SK-N-SH (cell line): ENCODE measurements at regions not wholly inside any gene's neighbourhood (a gene's known extent, or its start where the extent isn't known, plus 50 kb on each side); places are given as distances from the start of the nearest gene placed in this dataset.

ENCODE experiments used
- CTCF ChIA-PET: fragments of 300-600, 350-600 bp; formaldehyde crosslinking; extraction: SDS; loops from one replicate; lab custom pipeline; 2021; lab: Yijun Ruan, JAX
- POLR2A ChIA-PET: fragments of 350-600 bp; sonication (Branson Sonifier 250); formaldehyde crosslinking; extraction: SDS; loops from one replicate; lab custom pipeline; 2020; ENCODE audit warnings: antibody characterized with exemption, inconsistent platforms; lab: Yijun Ruan, JAX
- DNase-seq: peaks from one replicate; pipeline ENCODE4 v3.0.0; 2012
- H2AFZ ChIP-seq: fragments of 200-600 bp; sonication (generic); 2 replicates; pipeline ENCODE4 v1.8.1; 2016; ENCODE audit warnings: antibody characterized with exemption, mild to moderate bottlenecking, low read depth
- H3F3A ChIP-seq: fragments of 200-600 bp; sonication (generic); replicated peaks from 2 replicates; pipeline ENCODE3; 2016; ENCODE audit warnings: antibody characterized with exemption, mild to moderate bottlenecking; ENCODE audit not compliant: insufficient read depth
- H3K27ac ChIP-seq, 2 experiments: fragments of 200-500 bp in 1 of 2; fragments of 200-600 bp in 1 of 2; sonication (Bioruptor generic) in 1 of 2; sonication (generic), shearing (Covaris generic) in 1 of 2; 2 replicates each; pipeline versions ENCODE4 v1.5.1 to v1.6.1; 2014 to 2016; ENCODE audit warnings: low read depth in 2 of 2, inconsistent platforms in 1 of 2, low read length in 1 of 2, mild to moderate bottlenecking in 1 of 2, mixed read lengths in 1 of 2
- H3K27me3 ChIP-seq: fragments of 200-600 bp; sonication (generic), shearing (Covaris generic); 2 replicates; pipeline ENCODE4 v1.6.1; 2016; ENCODE audit warnings: mixed run types; ENCODE audit not compliant: insufficient read depth
- H3K36me3 ChIP-seq, 2 experiments: fragments of 200-500 bp in 1 of 2; fragments of 200-600 bp in 1 of 2; sonication (Bioruptor generic) in 1 of 2; sonication (generic) in 1 of 2; replicated peaks in 1 of 2; 2 replicates each; pipeline versions ENCODE3 to v1.5.1; 2014 to 2016; ENCODE audit warnings: low read length in 1 of 2, mild to moderate bottlenecking in 1 of 2; ENCODE audit not compliant: insufficient read depth in 2 of 2, control insufficient read depth in 1 of 2
- H3K4me1 ChIP-seq, 2 experiments: fragments of 200-500 bp in 1 of 2; fragments of 200-600 bp in 1 of 2; sonication (Bioruptor generic) in 1 of 2; sonication (generic), shearing (Covaris generic) in 1 of 2; 2 replicates each; pipeline versions ENCODE4 v1.5.1 to v1.6.1; 2014 to 2016; ENCODE audit warnings: low read depth in 1 of 2, low read length in 1 of 2, mixed run types in 1 of 2; ENCODE audit not compliant: insufficient read depth in 2 of 2, control insufficient read depth in 1 of 2
- H3K4me2 ChIP-seq: fragments of 200-600 bp; sonication (generic), shearing (Covaris generic); 2 replicates; pipeline ENCODE4 v1.6.1; 2017; ENCODE audit warnings: mixed run types
- H3K4me3 ChIP-seq, 2 experiments: fragments of 200-500 bp in 1 of 2; fragments of 200-600 bp in 1 of 2; sonication (Bioruptor generic) in 1 of 2; sonication (generic), shearing (Covaris generic) in 1 of 2; 2 replicates each; pipeline versions ENCODE4 v1.5.1 to v1.8.1; 2014 to 2016; ENCODE audit warnings: low read depth in 2 of 2, inconsistent platforms in 1 of 2, low read length in 1 of 2, mild to moderate bottlenecking in 1 of 2, mixed read lengths in 1 of 2, moderate library complexity in 1 of 2
- H3K79me2 ChIP-seq: fragments of 200-600 bp; sonication (generic); 2 replicates; pipeline ENCODE4 v1.8.1; 2017; ENCODE audit warnings: mild to moderate bottlenecking; ENCODE audit not compliant: insufficient read depth
- H3K9ac ChIP-seq: fragments of 200-600 bp; sonication (generic); 2 replicates; pipeline ENCODE4 v1.6.1; 2017; ENCODE audit warnings: mixed run types
- H3K9me2 ChIP-seq: fragments of 200-600 bp; sonication (generic); 2 replicates; pipeline ENCODE4 v1.6.1; 2017; ENCODE audit warnings: mixed run types
- H3K9me3 ChIP-seq: fragments of 200-600 bp; sonication (generic); 2 replicates; pipeline ENCODE4 v1.6.1; 2017; ENCODE audit warnings: mixed run types, mild to moderate bottlenecking, moderate library complexity
- H4K20me1 ChIP-seq: fragments of 200-600 bp; sonication (generic); 2 replicates; pipeline ENCODE4 v1.6.1; 2017; ENCODE audit warnings: mild to moderate bottlenecking, mixed run types; ENCODE audit not compliant: insufficient read depth
- EP300 ChIP-seq, 2 experiments: IDR thresholded peaks; 2 replicates each; pipeline versions ENCODE4 v1.4.0 to v1.6.1; 2012; ENCODE audit warnings: borderline replicate concordance in 1 of 2, low read depth in 1 of 2, low read length in 1 of 2
- FOXJ3 ChIP-seq: sonication (generic); formaldehyde crosslinking; IDR thresholded peaks from 2 replicates; pipeline ENCODE4 v1.5.1; 2020; ENCODE audit warnings: mild to moderate bottlenecking, missing genetic modification reagents
- FOXM1 ChIP-seq: IDR thresholded peaks from 2 replicates; pipeline ENCODE4 v1.4.0; 2012; ENCODE audit warnings: low read depth, mild to moderate bottlenecking
- GABPA ChIP-seq: IDR thresholded peaks from 2 replicates; pipeline ENCODE4 v1.4.0; 2012; ENCODE audit warnings: low read depth, mild to moderate bottlenecking
- GATA2 ChIP-seq: sonication (generic); formaldehyde crosslinking; IDR thresholded peaks from 2 replicates; pipeline ENCODE4 v1.5.0; 2020; ENCODE audit warnings: mild to moderate bottlenecking, missing genetic modification reagents
- JUND ChIP-seq: IDR thresholded peaks from 2 replicates; pipeline ENCODE4 v1.4.0; 2012
- MAX ChIP-seq: IDR thresholded peaks from 2 replicates; pipeline ENCODE4 v1.4.0; 2012; ENCODE audit warnings: low read depth
- RAD21 ChIP-seq: IDR thresholded peaks from 2 replicates; pipeline ENCODE4 v1.6.1; 2012; ENCODE audit warnings: mild to moderate bottlenecking, low read length
- RCOR1 ChIP-seq: fragments of 150-350 bp; IDR thresholded peaks from 2 replicates; pipeline ENCODE4 v1.6.1; 2017; ENCODE audit warnings: antibody characterized with exemption, low read length
- REST ChIP-seq: IDR thresholded peaks from 2 replicates; pipeline ENCODE4 v1.6.1; 2012; ENCODE audit warnings: mild to moderate bottlenecking, low read depth, low read length, moderate library complexity
- RFX5 ChIP-seq: IDR thresholded peaks from 2 replicates; pipeline ENCODE4 v1.6.1; 2012; ENCODE audit warnings: mild to moderate bottlenecking, improper control_type of control experiment, low read length
- SIN3A ChIP-seq: IDR thresholded peaks from 2 replicates; pipeline ENCODE4 v1.6.1; 2012; ENCODE audit warnings: low read depth, mild to moderate bottlenecking, low read length, moderate library complexity, borderline replicate concordance
- TEAD4 ChIP-seq: IDR thresholded peaks from 2 replicates; pipeline ENCODE4 v1.4.0; 2012; ENCODE audit warnings: mild to moderate bottlenecking, borderline replicate concordance; ENCODE audit not compliant: insufficient read depth
- WGBS: methylation state at CpG from one replicate; pipeline ENCODE4 v1.1.6; 2017; ENCODE audit warnings: low lambda C conversion rate; 5-methylcytosine and 5-hydroxymethylcytosine counted together
- TF ChIP-seq, protein P1 (sequence below): IDR thresholded peaks from 2 replicates; pipeline ENCODE4; 2012
- TF ChIP-seq, protein P2 (sequence below): fragments of 150-350 bp; IDR thresholded peaks from 2 replicates; pipeline ENCODE4 v1.6.1; 2017; ENCODE audit warnings: antibody characterized with exemption, low read length, low read depth, borderline replicate concordance
- TF ChIP-seq, protein P3 (sequence below): fragments of 200-600 bp; sonication (generic); IDR thresholded peaks from 2 replicates; pipeline ENCODE4 v1.6.1; 2017; ENCODE audit warnings: antibody characterized with exemption, mild to moderate bottlenecking, moderate library complexity

- Histone ChIP-seq H3K27ac (peak overlapping the region in 1 of 2 experiments; percentile 20; a peak in 1 of 4 replicates), H3K27me3 (no peaks in the 10 kb centered on the region), H3K4me1 (peaks cover 0 to 3% of the 10 kb centered on the region in 2 experiments; a peak in 2 of 4 replicates), H3K4me3 (no peak overlapping the region), H3K9me3 (no peaks in the 10 kb centered on the region), H3F3A (no peaks in the 10 kb centered on the region), H2AFZ (no peak overlapping the region), H3K79me2 (no peaks in the 10 kb centered on the region), H3K4me2 (no peak overlapping the region), H3K36me3 (no peaks in the 10 kb centered on the region), H3K9me2 (no peaks in the 10 kb centered on the region), H4K20me1 (no peaks in the 10 kb centered on the region), H3K9ac (no peak overlapping the region)
- WGBS, result 16% methylated on average over 5 of the region's 5 CpGs
- ChIA-PET CTCF (no interaction called here), POLR2A (no interaction called here)
- TF ChIP-seq RAD21 (peak; percentile 7; the same call in 1 of the 2 replicates), EP300 (IDR thresholded peaks at IDR 0.05; ENCODE audit: borderline replicate concordance in 1 of 2, low read depth in 1 of 2, low read length in 1 of 2) (peak in 1 of 2 experiments; percentile 79; a peak in 2 of 4 replicates), TEAD4 (no peak), SIN3A (no peak), MAX (no peak), GABPA (no peak), REST (no peak), FOXJ3 (CRISPR knock-in tag) (no peak), FOXM1 (no peak), RFX5 (no peak), JUND (no peak), GATA2 (CRISPR knock-in tag) (peak; percentile 68), RCOR1 (0 out of 2 replicates have a peak, but pooled peaks have one; percentile 34)
- TF ChIP-seq, protein P1, sequence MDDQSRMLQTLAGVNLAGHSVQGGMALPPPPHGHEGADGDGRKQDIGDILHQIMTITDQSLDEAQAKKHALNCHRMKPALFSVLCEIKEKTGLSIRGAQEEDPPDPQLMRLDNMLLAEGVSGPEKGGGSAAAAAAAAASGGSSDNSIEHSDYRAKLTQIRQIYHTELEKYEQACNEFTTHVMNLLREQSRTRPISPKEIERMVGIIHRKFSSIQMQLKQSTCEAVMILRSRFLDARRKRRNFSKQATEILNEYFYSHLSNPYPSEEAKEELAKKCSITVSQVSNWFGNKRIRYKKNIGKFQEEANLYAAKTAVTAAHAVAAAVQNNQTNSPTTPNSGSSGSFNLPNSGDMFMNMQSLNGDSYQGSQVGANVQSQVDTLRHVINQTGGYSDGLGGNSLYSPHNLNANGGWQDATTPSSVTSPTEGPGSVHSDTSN, result no peak
- TF ChIP-seq, protein P2, sequence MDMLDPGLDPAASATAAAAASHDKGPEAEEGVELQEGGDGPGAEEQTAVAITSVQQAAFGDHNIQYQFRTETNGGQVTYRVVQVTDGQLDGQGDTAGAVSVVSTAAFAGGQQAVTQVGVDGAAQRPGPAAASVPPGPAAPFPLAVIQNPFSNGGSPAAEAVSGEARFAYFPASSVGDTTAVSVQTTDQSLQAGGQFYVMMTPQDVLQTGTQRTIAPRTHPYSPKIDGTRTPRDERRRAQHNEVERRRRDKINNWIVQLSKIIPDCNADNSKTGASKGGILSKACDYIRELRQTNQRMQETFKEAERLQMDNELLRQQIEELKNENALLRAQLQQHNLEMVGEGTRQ, result no peak
- TF ChIP-seq, protein P3, sequence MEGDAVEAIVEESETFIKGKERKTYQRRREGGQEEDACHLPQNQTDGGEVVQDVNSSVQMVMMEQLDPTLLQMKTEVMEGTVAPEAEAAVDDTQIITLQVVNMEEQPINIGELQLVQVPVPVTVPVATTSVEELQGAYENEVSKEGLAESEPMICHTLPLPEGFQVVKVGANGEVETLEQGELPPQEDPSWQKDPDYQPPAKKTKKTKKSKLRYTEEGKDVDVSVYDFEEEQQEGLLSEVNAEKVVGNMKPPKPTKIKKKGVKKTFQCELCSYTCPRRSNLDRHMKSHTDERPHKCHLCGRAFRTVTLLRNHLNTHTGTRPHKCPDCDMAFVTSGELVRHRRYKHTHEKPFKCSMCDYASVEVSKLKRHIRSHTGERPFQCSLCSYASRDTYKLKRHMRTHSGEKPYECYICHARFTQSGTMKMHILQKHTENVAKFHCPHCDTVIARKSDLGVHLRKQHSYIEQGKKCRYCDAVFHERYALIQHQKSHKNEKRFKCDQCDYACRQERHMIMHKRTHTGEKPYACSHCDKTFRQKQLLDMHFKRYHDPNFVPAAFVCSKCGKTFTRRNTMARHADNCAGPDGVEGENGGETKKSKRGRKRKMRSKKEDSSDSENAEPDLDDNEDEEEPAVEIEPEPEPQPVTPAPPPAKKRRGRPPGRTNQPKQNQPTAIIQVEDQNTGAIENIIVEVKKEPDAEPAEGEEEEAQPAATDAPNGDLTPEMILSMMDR, result no peak
- peak; percentile 4 for DNase-seq
Measured at GRCh38 chr6:68069921-68070710, 565.0 kb upstream of the ADGRB3 start.
